Esophagus squamous epithelium (tissue), 5 donors: ENCODE measurements at regions not wholly inside any gene's neighbourhood (a gene's known extent, or its start where the extent isn't known, plus 50 kb on each side); places are given as distances from the start of the nearest gene placed in this dataset.

Source experiments
- DNase-seq: peaks from one replicate; lab custom pipeline; 2025; lab: John Stamatoyannopoulos, UW
- H3K27ac ChIP-seq, 4 donors: fragments of 200-600 bp; sonication (generic); one replicate each; pipeline ENCODE4 v1.5.1; 2016 to 2019; ENCODE audit warnings: mild to moderate bottlenecking in 1 of 4
- H3K27me3 ChIP-seq, 4 donors: fragments of 200-600 bp; sonication (generic); 1 replicate in 3 of 4; 2 replicates in 1 of 4; pipeline versions ENCODE4 v1.5.1 to v1.6.0; 2017 to 2021; ENCODE audit warnings: antibody characterized with exemption in 1 of 4
- H3K36me3 ChIP-seq, 3 donors: fragments of 200-600 bp; sonication (generic); one replicate each; pipeline ENCODE4 v1.5.1; 2016 to 2019
- H3K4me1 ChIP-seq, 3 donors: fragments of 200-600 bp; sonication (generic); one replicate each; pipeline ENCODE4 v1.5.1; 2017 to 2019
- H3K4me3 ChIP-seq, 4 donors: fragments of 200-600 bp; sonication (generic); 1 replicate in 3 of 4; 2 replicates in 1 of 4; pipeline ENCODE4 v1.5.1; 2016 to 2019; ENCODE audit warnings: mild to moderate bottlenecking in 2 of 4, moderate library complexity in 1 of 4
- H3K9me3 ChIP-seq, 3 donors: fragments of 200-600 bp; sonication (generic); one replicate each; pipeline ENCODE4 v1.5.1; 2016 to 2019
- CTCF ChIP-seq, 6 experiments: fragments of 450-650 bp in 4 of 6; fragments of 200-600 bp in 2 of 6; sonication (generic) in 2 of 6; IDR thresholded peaks; one replicate each; pipeline ENCODE4 v1.5.1; 2016 to 2019; ENCODE audit warnings: antibody characterized with exemption in 6 of 6, mild to moderate bottlenecking in 4 of 6, moderate library complexity in 4 of 6
- POLR2A ChIP-seq, 4 donors: fragments of 450-650 bp; IDR thresholded peaks; one replicate each; pipeline ENCODE4 v1.6.1; 2017; ENCODE audit warnings: antibody characterized with exemption in 4 of 4, mild to moderate bottlenecking in 4 of 4, moderate library complexity in 3 of 4
- WGBS, 2 donors: methylation state at CpG; one replicate each; pipeline ENCODE4 v1.1.5; 2018; 5-methylcytosine and 5-hydroxymethylcytosine counted together
- intact Hi-C: fragments of 100-400 bp; cut with DNase I; formaldehyde crosslinking; loops from one replicate; pipeline ENCODE4 v1.15.0; 2022
- donor health status: DM: yes; HTN: yes; CAD: no.

- WGBS, 2 donors: 47 to 67% methylated on average over 1 of the region's 1 CpG
- Histone ChIP-seq H3K4me3 (no peak overlapping the region), H3K27me3 (no peaks in the 10 kb centered on the region), H3K4me1 (no peaks in the 10 kb centered on the region), H3K9me3 (no peaks in the 10 kb centered on the region), H3K27ac (no peak overlapping the region), H3K36me3 (no peaks in the 10 kb centered on the region)
- DNase-seq: no peak
- intact Hi-C loops: no loop called here
- TF ChIP-seq POLR2A (IDR thresholded peaks at IDR 0.05): no peak
Observed at GRCh38 chr7:91598791-91599190, 281.7 kb downstream of the MTERF1 start.

GRCh38 chr7:91600112-91600511 is 280.4 kb downstream of the MTERF1 start:
- Histone ChIP-seq H3K9me3 (no peaks in the 10 kb centered on the region), H3K27me3 (no peaks in the 10 kb centered on the region), H3K36me3 (no peaks in the 10 kb centered on the region), H3K4me1 (no peaks in the 10 kb centered on the region), H3K4me3 (no peak overlapping the region), H3K27ac (no peak overlapping the region)
- intact Hi-C loops: no loop called here
- TF ChIP-seq CTCF (IDR thresholded peaks at IDR 0.05): no peak
- TF ChIP-seq POLR2A (IDR thresholded peaks at IDR 0.05): no peak
- no peak for DNase-seq

- no peaks in the 10 kb centered on the region for H3K4me1 ChIP-seq
- H3K36me3 ChIP-seq: no peaks in the 10 kb centered on the region
- no peaks in the 10 kb centered on the region for H3K27me3 ChIP-seq
- no peak overlapping the region for H3K4me3 ChIP-seq
- no peak overlapping the region for H3K27ac ChIP-seq
- no peak for DNase-seq
- intact Hi-C loops: no loop called here
- WGBS, 2 donors: 88 to 89% methylated on average over 3 of the region's 3 CpGs
- no peaks in the 10 kb centered on the region for H3K9me3 ChIP-seq
- TF ChIP-seq CTCF (IDR thresholded peaks at IDR 0.05) (no peak), POLR2A (IDR thresholded peaks at IDR 0.05) (no peak)
Observed at GRCh38 chr7:91603707-91604106, 276.8 kb downstream of the MTERF1 start.

GRCh38 chr7:91608606-91609005 is 271.9 kb downstream of the MTERF1 start:
- H3K4me3 ChIP-seq: no peak overlapping the region
- 79 to 85% methylated on average over 2 of the region's 2 CpGs for WGBS, 2 donors
- H3K36me3 ChIP-seq: no peaks in the 10 kb centered on the region
- intact Hi-C loops: no loop called here
- H3K9me3 ChIP-seq: no peaks in the 10 kb centered on the region
- no peaks in the 10 kb centered on the region for H3K4me1 ChIP-seq
- no peak overlapping the region for H3K27ac ChIP-seq
- TF ChIP-seq POLR2A (IDR thresholded peaks at IDR 0.05) (no peak), CTCF (IDR thresholded peaks at IDR 0.05) (no peak)
- DNase-seq: no peak
- no peaks in the 10 kb centered on the region for H3K27me3 ChIP-seq

GRCh38 chr7:91609525-91609924 is 271.0 kb downstream of the MTERF1 start:
- intact Hi-C loops: no loop called here
- H3K4me3 ChIP-seq: no peak overlapping the region
- H3K27ac ChIP-seq: no peak overlapping the region
- no peaks in the 10 kb centered on the region for H3K4me1 ChIP-seq
- H3K27me3 ChIP-seq: no peaks in the 10 kb centered on the region
- TF ChIP-seq POLR2A (IDR thresholded peaks at IDR 0.05) (no peak), CTCF (IDR thresholded peaks at IDR 0.05) (no peak)
- no peaks in the 10 kb centered on the region for H3K36me3 ChIP-seq
- H3K9me3 ChIP-seq: no peaks in the 10 kb centered on the region
- no peak for DNase-seq

- intact Hi-C loops: no loop called here
- no peaks in the 10 kb centered on the region for H3K9me3 ChIP-seq
Observed at GRCh38 chr7:91614431-91614830, 266.1 kb downstream of the MTERF1 start.

More at GRCh38 chr7:91614431-91614830, 266.1 kb downstream of the MTERF1 start:
- H3K4me1 ChIP-seq: no peaks in the 10 kb centered on the region
- no peak overlapping the region for H3K27ac ChIP-seq
- TF ChIP-seq CTCF (IDR thresholded peaks at IDR 0.05) (no peak), POLR2A (IDR thresholded peaks at IDR 0.05) (no peak)
- 64 to 78% methylated on average over 4 of the region's 4 CpGs for WGBS, 2 donors
- H3K27me3 ChIP-seq: no peaks in the 10 kb centered on the region
- H3K4me3 ChIP-seq: no peak overlapping the region
- no peak for DNase-seq
- H3K36me3 ChIP-seq: no peaks in the 10 kb centered on the region
